Smooth muscle cell (in vitro differentiated cells): ENCODE measurements at regions not wholly inside any gene's neighbourhood (a gene's known extent, or its start where the extent isn't known, plus 50 kb on each side); places are given as distances from the start of the nearest gene placed in this dataset.

Source experiments
- DNase-seq: peaks from one replicate; lab custom pipeline; 2025; ENCODE audit not compliant: unreplicated experiment; lab: John Stamatoyannopoulos, UW
- H2AFZ ChIP-seq: fragments of 200-600 bp; sonication (generic); 2 replicates; pipeline ENCODE4 v1.6.0; 2016; ENCODE audit warnings: antibody characterized with exemption, low read depth, mild to moderate bottlenecking
- H3F3A ChIP-seq: fragments of 200-600 bp; sonication (generic); 2 replicates; pipeline ENCODE4 v1.6.0; 2017; ENCODE audit warnings: antibody characterized with exemption, low read depth
- H3K27ac ChIP-seq: fragments of 200-600 bp; sonication (generic); 2 replicates; pipeline ENCODE4 v1.5.1; 2016; ENCODE audit warnings: low read depth, mild to moderate bottlenecking
- H3K27me3 ChIP-seq: fragments of 200-600 bp; sonication (generic); 2 replicates; pipeline ENCODE4 v1.6.1; 2016; ENCODE audit warnings: low read depth, mild to moderate bottlenecking
- H3K36me3 ChIP-seq: fragments of 200-600 bp; sonication (generic); 2 replicates; pipeline ENCODE4 v1.5.1; 2016; ENCODE audit warnings: low read depth
- H3K4me1 ChIP-seq: fragments of 200-600 bp; sonication (generic); 2 replicates; pipeline ENCODE4 v1.5.1; 2016; ENCODE audit warnings: low read depth
- H3K4me2 ChIP-seq: fragments of 200-600 bp; sonication (generic); 2 replicates; pipeline ENCODE4 v1.6.0; 2016; ENCODE audit warnings: mild to moderate bottlenecking
- H3K4me3 ChIP-seq: fragments of 200-600 bp; sonication (generic); 2 replicates; pipeline ENCODE4 v1.5.1; 2016; ENCODE audit warnings: mild to moderate bottlenecking
- H3K79me2 ChIP-seq: fragments of 200-600 bp; sonication (generic); 2 replicates; pipeline ENCODE4 v1.6.0; 2016; ENCODE audit warnings: low read depth, mild to moderate bottlenecking
- H3K9ac ChIP-seq: fragments of 200-600 bp; sonication (generic); 2 replicates; pipeline ENCODE4 v1.6.0; 2016; ENCODE audit warnings: low read depth
- H3K9me3 ChIP-seq: fragments of 200-600 bp; sonication (generic); replicated peaks from 2 replicates; pipeline ENCODE4 v1.5.1; 2016; ENCODE audit warnings: low read depth
- H4K20me1 ChIP-seq: fragments of 200-600 bp; sonication (generic); 2 replicates; pipeline ENCODE4 v1.6.0; 2016; ENCODE audit warnings: low read depth
- CTCF ChIP-seq: fragments of 200-600 bp; sonication (generic); IDR thresholded peaks from 2 replicates; pipeline ENCODE4 v1.5.1; 2017; ENCODE audit warnings: borderline replicate concordance, mild to moderate bottlenecking, antibody characterized with exemption; ENCODE audit not compliant: insufficient read depth, poor library complexity, severe bottlenecking
- WGBS: methylation state at CpG from one replicate; pipeline ENCODE4 v1.1.7; 2016; ENCODE audit warnings: low lambda C conversion rate; 5-methylcytosine and 5-hydroxymethylcytosine counted together

GRCh38 chr6:56841751-56842150 lies 113.2 kb upstream of the BEND6 start:
- peak overlapping the region; percentile 86 for H3K27ac ChIP-seq
- TF ChIP-seq CTCF, result no peak

GRCh38 chr6:56841381-56841749 lies 113.5 kb upstream of the BEND6 start:
- no peak for TF ChIP-seq CTCF
- peak overlapping the region; percentile 64 for H3K9ac ChIP-seq
- DNase-seq, result no peak
- no peaks in the 10 kb centered on the region for H4K20me1 ChIP-seq
- peak overlapping the region; percentile 86 for H3K27ac ChIP-seq
- 43% methylated on average over 3 of the region's 3 CpGs for WGBS
- H3K36me3 ChIP-seq, result no peaks in the 10 kb centered on the region
- peaks cover 40% of the 10 kb centered on the region for H3K79me2 ChIP-seq
- H3K27me3 ChIP-seq, result no peaks in the 10 kb centered on the region
- H3F3A ChIP-seq, result peaks cover 3% of the 10 kb centered on the region
- no peaks in the 10 kb centered on the region for H3K9me3 ChIP-seq
- peak overlapping the region; percentile 98 for H3K4me2 ChIP-seq
- H3K4me1 ChIP-seq, result peaks cover 34% of the 10 kb centered on the region
- peak overlapping the region; percentile 80 for H3K4me3 ChIP-seq
- H2AFZ ChIP-seq, result no peak overlapping the region

More at GRCh38 chr6:56841751-56842150, 113.2 kb upstream of the BEND6 start:
- Histone ChIP-seq H2AFZ (no peak overlapping the region), H3K4me2 (peak overlapping the region; percentile 98), H3K9me3 (no peaks in the 10 kb centered on the region), H3F3A (peaks cover 3% of the 10 kb centered on the region), H4K20me1 (no peaks in the 10 kb centered on the region), H3K9ac (peak overlapping the region; percentile 64), H3K4me3 (peak overlapping the region; percentile 80), H3K27me3 (no peaks in the 10 kb centered on the region), H3K79me2 (peaks cover 40% of the 10 kb centered on the region), H3K4me1 (peaks cover 34% of the 10 kb centered on the region), H3K36me3 (no peaks in the 10 kb centered on the region)
- 15% methylated on average over 1 of the region's 1 CpG for WGBS
- no peak for DNase-seq

- Histone ChIP-seq H3F3A (peaks cover 3% of the 10 kb centered on the region), H3K9ac (peak overlapping the region; percentile 64), H3K27me3 (no peaks in the 10 kb centered on the region), H3K36me3 (no peaks in the 10 kb centered on the region), H2AFZ (no peak overlapping the region), H3K4me3 (peak overlapping the region; percentile 80), H3K4me1 (peaks cover 34% of the 10 kb centered on the region), H3K79me2 (peaks cover 46% of the 10 kb centered on the region), H4K20me1 (no peaks in the 10 kb centered on the region), H3K9me3 (no peaks in the 10 kb centered on the region), H3K4me2 (peak overlapping the region; percentile 98), H3K27ac (peak overlapping the region; percentile 86)
- TF ChIP-seq CTCF, result no peak
- WGBS, result 51% methylated on average over 6 of the region's 6 CpGs
- no peak for DNase-seq
Observed at GRCh38 chr6:56840467-56841380, 114.2 kb upstream of the BEND6 start.
